Heart left ventricle (tissue), 16 donors: ENCODE measurements at regions not wholly inside any gene's neighbourhood (a gene's known extent, or its start where the extent isn't known, plus 50 kb on each side); places are given as distances from the start of the nearest gene placed in this dataset.

Experiments used
- ATAC-seq, 4 donors: fragments of 200-7000 bp; cut with Tn5 transposase; one replicate each; pipeline ENCODE4 v1.9.1; 2020 to 2022; ENCODE audit warnings: moderate library complexity in 4 of 4, mild to moderate bottlenecking in 3 of 4, moderate number of reproducible peaks in 1 of 4
- DNase-seq, 5 donors: peaks; one replicate each; pipeline ENCODE4 v3.0.0-alpha.2; 2020
- H3K27ac ChIP-seq, 12 donors: fragments of 200-600 bp; sonication (generic) in 4 of 12; one replicate each; pipeline versions ENCODE4 v1.5.0 to v1.8.0; 2016 to 2022; ENCODE audit warnings: mild to moderate bottlenecking in 2 of 12
- H3K27me3 ChIP-seq, 9 donors: fragments of 200-600 bp; sonication (generic) in 2 of 9; one replicate each; pipeline versions ENCODE4 v1.5.1 to v1.8.0; 2016 to 2022; ENCODE audit warnings: mild to moderate bottlenecking in 3 of 9
- H3K36me3 ChIP-seq, 9 donors: fragments of 200-600 bp; sonication (generic) in 2 of 9; one replicate each; pipeline versions ENCODE4 v1.5.0 to v1.8.0; 2018 to 2022; ENCODE audit warnings: mild to moderate bottlenecking in 2 of 9
- H3K4me1 ChIP-seq, 12 donors: fragments of 200-600 bp; sonication (generic) in 4 of 12; one replicate each; pipeline versions ENCODE4 v1.5.0 to v1.8.0; 2016 to 2022; ENCODE audit warnings: mild to moderate bottlenecking in 3 of 12
- H3K4me3 ChIP-seq, 12 donors: fragments of 200-600 bp; sonication (generic) in 4 of 12; one replicate each; pipeline versions ENCODE4 v1.5.0 to v1.8.0; 2017 to 2022; ENCODE audit warnings: mild to moderate bottlenecking in 9 of 12, moderate library complexity in 4 of 12
- H3K9me3 ChIP-seq, 12 donors: fragments of 200-600 bp; sonication (generic) in 4 of 12; one replicate each; pipeline versions ENCODE4 v1.5.0 to v1.8.0; 2016 to 2022; ENCODE audit warnings: mild to moderate bottlenecking in 1 of 12
- POLR2A ChIP-seq, 2 donors: fragments of 450-650 bp; IDR thresholded peaks; one replicate each; pipeline ENCODE4 v1.6.1; 2017; ENCODE audit warnings: antibody characterized with exemption in 2 of 2, mild to moderate bottlenecking in 2 of 2, moderate library complexity in 2 of 2
- WGBS, 4 donors: extraction: QIAGEN DNeasy Blood & Tissue Kit in 2 of 4; methylation state at CpG; one replicate each; pipeline versions ENCODE4 v1.1.5 to v1.1.7; 2013 to 2018; 5-methylcytosine and 5-hydroxymethylcytosine counted together
- intact Hi-C, 10 donors: fragments of 100-400 bp; cut with DNase I; formaldehyde crosslinking; loops; one replicate each; pipeline versions ENCODE4 v1.11.1 to v1.14.2; 2022
- TF ChIP-seq, protein P1 (sequence below), 12 donors: fragments of 200-600 bp; sonication (generic) in 4 of 12; IDR thresholded peaks; one replicate each; pipeline versions ENCODE4 v1.5.0 to v1.8.0; 2018 to 2022; ENCODE audit warnings: antibody characterized with exemption in 12 of 12, mild to moderate bottlenecking in 5 of 12
- donor health status: ischemic (EF 13 %, LVEDD 7.1; RV severe dilation, severe dysfunction).
- donor health status: healthy with polysubstance abuse.
- donor health status: DM: no; HTN: yes; CAD: no.
- donor health status: DM: no; HTN: no; CAD: no.
- donor health status: ischemic (EF 25% LVEDD 6.9; RV normal size, moderate dysfunction).
- donor health status: ischemic (EF 25% LVEDD 5.7; RV mildly dilated, moderate dysfunction).
- donor health status: healthy.
- donor health status: DM: yes; HTN: yes; CAD: no.
- donor health status: ischemic (EF 35%, LVEDD 5.7; RV mildly dilated, moderate dysfunction).
- donor health status: nonischemic (EF 11% LVEDD 7.7; RV severe dilation, severe dysfunction).
- donor health status: DM: yes; HTN: yes; CAD: no.
- donor health status: PGD.
- donor health status: ischemic (EF 29% LVEDD 5.4; RV normal size, mild dysfunction).
- donor health status: nonischemic (EF 23%, LVEDD 6.1; RV moderate dilation, normal function).

DNA sequence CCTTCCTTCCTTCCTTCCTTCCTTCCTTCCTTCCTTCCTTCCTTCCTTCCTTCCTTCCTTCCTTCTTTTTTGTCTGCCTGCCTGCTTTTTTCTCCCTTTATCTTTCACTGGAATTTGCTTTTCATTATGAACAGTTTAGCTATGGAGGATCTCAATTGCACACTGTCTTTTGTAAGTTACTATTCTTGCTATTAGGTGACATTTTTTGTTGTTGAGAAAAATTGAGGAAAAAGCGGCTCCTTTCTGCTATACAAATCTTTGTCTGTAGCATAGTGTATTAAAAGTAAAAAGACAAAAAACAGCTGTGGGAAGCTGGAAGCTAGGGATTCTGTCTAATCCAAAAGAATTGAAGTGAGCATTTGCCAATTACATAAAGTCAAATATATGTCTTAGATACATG is 448.7 kb downstream of the DCDC2C start:
- ATAC-seq = no peak
- Histone ChIP-seq H3K4me1 (no peaks in the 10 kb centered on the region), H3K9me3 (peaks cover 0 to 11% (median 0%) of the 10 kb centered on the region in 12 donors), H3K27ac (no peak overlapping the region), H3K27me3 (no peaks in the 10 kb centered on the region), H3K36me3 (no peaks in the 10 kb centered on the region), H3K4me3 (no peak overlapping the region)
- no peak for DNase-seq
- intact Hi-C loops = no loop called here
- TF ChIP-seq, protein P1, sequence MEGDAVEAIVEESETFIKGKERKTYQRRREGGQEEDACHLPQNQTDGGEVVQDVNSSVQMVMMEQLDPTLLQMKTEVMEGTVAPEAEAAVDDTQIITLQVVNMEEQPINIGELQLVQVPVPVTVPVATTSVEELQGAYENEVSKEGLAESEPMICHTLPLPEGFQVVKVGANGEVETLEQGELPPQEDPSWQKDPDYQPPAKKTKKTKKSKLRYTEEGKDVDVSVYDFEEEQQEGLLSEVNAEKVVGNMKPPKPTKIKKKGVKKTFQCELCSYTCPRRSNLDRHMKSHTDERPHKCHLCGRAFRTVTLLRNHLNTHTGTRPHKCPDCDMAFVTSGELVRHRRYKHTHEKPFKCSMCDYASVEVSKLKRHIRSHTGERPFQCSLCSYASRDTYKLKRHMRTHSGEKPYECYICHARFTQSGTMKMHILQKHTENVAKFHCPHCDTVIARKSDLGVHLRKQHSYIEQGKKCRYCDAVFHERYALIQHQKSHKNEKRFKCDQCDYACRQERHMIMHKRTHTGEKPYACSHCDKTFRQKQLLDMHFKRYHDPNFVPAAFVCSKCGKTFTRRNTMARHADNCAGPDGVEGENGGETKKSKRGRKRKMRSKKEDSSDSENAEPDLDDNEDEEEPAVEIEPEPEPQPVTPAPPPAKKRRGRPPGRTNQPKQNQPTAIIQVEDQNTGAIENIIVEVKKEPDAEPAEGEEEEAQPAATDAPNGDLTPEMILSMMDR (IDR thresholded peaks at IDR 0.05) = no peak
- TF ChIP-seq POLR2A (IDR thresholded peaks at IDR 0.05) = no peak
- WGBS, 4 donors = 82 to 99% (median 91%) methylated on average over 1 of the region's 1 CpG

DNA sequence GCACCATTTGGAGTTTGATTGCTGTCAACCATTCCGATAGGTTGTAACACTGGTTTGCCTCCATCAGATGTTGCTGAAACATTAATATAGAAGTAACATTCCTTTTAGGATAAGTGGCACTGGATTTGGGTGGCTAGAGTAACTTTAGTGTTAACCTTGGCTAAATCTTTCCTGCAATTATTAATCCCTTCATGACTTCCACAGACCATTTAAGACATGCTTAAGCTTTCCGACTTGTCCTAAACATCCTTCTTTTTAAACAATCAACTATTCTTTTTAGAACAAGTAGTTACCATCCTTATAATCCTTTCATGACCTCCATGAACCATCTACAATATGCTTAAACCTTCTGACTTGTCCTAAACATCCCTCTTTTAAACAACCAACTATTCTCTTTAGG is 465.5 kb downstream of the DCDC2C start:
- WGBS, 4 donors = 61 to 85% (median 82%) methylated on average over 2 of the region's 2 CpGs
- Histone ChIP-seq H3K36me3 (no peaks in the 10 kb centered on the region), H3K27me3 (no peaks in the 10 kb centered on the region), H3K9me3 (peaks cover 0 to 73% (median 4%) of the 10 kb centered on the region in 12 donors), H3K27ac (no peak overlapping the region), H3K4me1 (no peaks in the 10 kb centered on the region), H3K4me3 (no peak overlapping the region)
- DNase-seq (no peak), ATAC-seq (no peak)
- intact Hi-C loops = no loop called here
- no peak for TF ChIP-seq POLR2A (IDR thresholded peaks at IDR 0.05)
- TF ChIP-seq, protein P1 (IDR thresholded peaks at IDR 0.05) = no peak

DNA sequence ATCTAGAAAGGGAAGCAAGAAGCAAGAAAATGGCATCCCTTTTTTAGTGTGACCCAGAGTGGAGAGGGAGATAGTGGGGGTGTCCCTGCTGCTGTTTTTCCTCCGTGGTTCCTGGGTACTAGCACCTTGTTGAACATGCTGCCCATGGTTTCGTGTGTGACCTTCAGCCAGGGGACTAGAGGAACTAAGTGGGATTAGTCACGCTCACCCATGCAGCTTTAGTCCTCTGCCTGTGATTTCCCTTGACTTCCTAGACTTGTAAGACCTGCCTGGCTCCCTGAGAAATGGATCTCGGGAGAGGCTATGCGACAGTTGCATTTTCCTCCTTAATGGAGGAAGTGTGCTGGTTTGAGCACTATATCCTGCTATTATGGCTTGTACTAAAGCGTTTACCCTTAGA is 471.4 kb downstream of the DCDC2C start:
- Histone ChIP-seq H3K36me3 (no peaks in the 10 kb centered on the region), H3K27me3 (no peaks in the 10 kb centered on the region), H3K9me3 (peaks cover 0 to 79% (median 24%) of the 10 kb centered on the region in 12 donors), H3K4me1 (no peaks in the 10 kb centered on the region), H3K4me3 (no peak overlapping the region), H3K27ac (no peak overlapping the region)
- DNase-seq (no peak), ATAC-seq (no peak)
- intact Hi-C loops = no loop called here
- TF ChIP-seq, protein P1 (IDR thresholded peaks at IDR 0.05) = no peak
- no peak for TF ChIP-seq POLR2A (IDR thresholded peaks at IDR 0.05)
- 67 to 72% (median 71%) methylated on average over 6 of the region's 6 CpGs for WGBS, 4 donors

DNA sequence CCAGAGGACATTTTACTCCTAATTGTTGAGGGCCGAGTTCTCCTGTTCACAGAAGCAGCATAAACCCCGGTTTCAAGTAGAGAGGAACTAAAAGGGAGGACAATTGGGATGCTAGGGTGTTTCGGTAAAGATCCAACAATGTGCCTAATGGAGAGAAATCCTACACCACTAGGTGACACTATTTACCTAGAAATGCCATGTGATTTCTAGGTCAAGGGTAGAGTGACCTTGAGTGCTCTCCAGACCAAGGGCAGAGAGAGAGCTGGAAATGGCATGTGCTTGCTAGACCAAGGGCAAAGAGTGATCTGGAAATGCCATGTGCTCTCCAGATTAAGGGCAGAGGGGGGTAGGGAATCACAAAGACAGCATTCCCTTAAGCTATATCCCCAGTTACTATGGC is 472.0 kb downstream of the DCDC2C start:
- Histone ChIP-seq H3K4me3 (no peak overlapping the region), H3K36me3 (no peaks in the 10 kb centered on the region), H3K27ac (no peak overlapping the region), H3K4me1 (no peaks in the 10 kb centered on the region), H3K9me3 (peaks cover 0 to 74% (median 24%) of the 10 kb centered on the region in 12 donors), H3K27me3 (no peaks in the 10 kb centered on the region)
- intact Hi-C loops = no loop called here
- TF ChIP-seq POLR2A (IDR thresholded peaks at IDR 0.05) = no peak
- TF ChIP-seq, protein P1 (IDR thresholded peaks at IDR 0.05) = no peak
- ATAC-seq (no peak), DNase-seq (no peak)
- WGBS, 4 donors = 74 to 81% (median 77%) methylated on average over 2 to 3 of the region's 3 CpGs
